HepG2 (cell line): ENCODE measurements at regions not wholly inside any gene's neighbourhood (a gene's known extent, or its start where the extent isn't known, plus 50 kb on each side); places are given as distances from the start of the nearest gene placed in this dataset.

Experiments
- ATAC-seq: fragments of 200-7000 bp; cut with Tn5 transposase; 3 replicates; pipeline ENCODE4 v1.9.1; 2020; ENCODE audit warnings: mild to moderate bottlenecking, moderate library complexity
- BruUV-seq: library from RNA; stranded (reverse); fragments of 400-500 nt; replicated peaks from 2 replicates; lab custom pipeline; 2021; lab: Mats Ljungman, UMichigan
- CTCF ChIA-PET: fragments of 300-600 bp; formaldehyde crosslinking; extraction: SDS; loops from one replicate; lab custom pipeline; 2021; ENCODE audit warnings: low total read pairs, inconsistent platforms, low intra/inter-chr PET ratio; lab: Yijun Ruan, JAX
- POLR2A ChIA-PET: fragments of 350-600 bp; sonication (Branson Sonifier 250); formaldehyde crosslinking; loops from one replicate; lab custom pipeline; 2020; ENCODE audit warnings: antibody characterized with exemption, inconsistent platforms; lab: Yijun Ruan, JAX
- DNase-seq: peaks from one replicate; pipeline ENCODE4 v3.0.0-alpha.2; 2015; ENCODE audit warnings: low spot score
- FAIRE-seq: peaks from 3 replicates; lab custom pipeline; 2011; peaks lifted over from hg19 to GRCh38; lab: Jason Lieb, UNC
- H2AFZ ChIP-seq: one replicate; pipeline ENCODE4 v1.6.1; 2011; ENCODE audit warnings: low read length, inconsistent platforms
- H3K27ac ChIP-seq: fragments of 300-600 bp; 3 replicates; pipeline ENCODE4 v1.8.0; 2011; ENCODE audit warnings: mixed run types, mild to moderate bottlenecking, mixed read lengths, low read length, inconsistent platforms; ENCODE audit not compliant: insufficient read depth; ENCODE audit errors: extremely low read length
- H3K27me3 ChIP-seq, 2 experiments: fragments of 200-600 bp in 1 of 2; 2 replicates in 1 of 2; 3 replicates in 1 of 2; pipeline versions ENCODE4 v1.6.0 to v1.8.0; 2011; ENCODE audit warnings: low read length in 2 of 2, mild to moderate bottlenecking in 2 of 2, moderate library complexity in 2 of 2, inconsistent platforms in 1 of 2; ENCODE audit not compliant: insufficient read depth in 2 of 2, control insufficient read depth in 1 of 2
- H3K36me3 ChIP-seq, 2 experiments: fragments of 200-600 bp in 1 of 2; replicated peaks in 1 of 2; 2 replicates in 1 of 2; 3 replicates in 1 of 2; pipeline versions ENCODE4 v1.5.1 to v1.8.0; 2011; ENCODE audit warnings: low read length in 2 of 2, inconsistent platforms in 1 of 2; ENCODE audit not compliant: insufficient read depth in 2 of 2, control insufficient read depth in 1 of 2
- H3K4me1 ChIP-seq: 2 replicates; pipeline ENCODE4 v1.5.1; 2012; ENCODE audit warnings: low read length, inconsistent platforms; ENCODE audit not compliant: insufficient read depth
- H3K4me2 ChIP-seq: 2 replicates; pipeline ENCODE4 v1.6.0; 2011; ENCODE audit warnings: low read depth, low read length, inconsistent platforms
- H3K4me3 ChIP-seq, 3 experiments: fragments of 200-600 bp in 1 of 3; sonication (generic), shearing (Covaris generic) in 1 of 3; replicated peaks in 1 of 3; 2 replicates each; pipeline ENCODE4 v1.5.1; 2011 to 2016; ENCODE audit warnings: low read length in 3 of 3, inconsistent platforms in 2 of 3, low read depth in 2 of 3, mild to moderate bottlenecking in 2 of 3, control low read depth in 1 of 3, mixed read lengths in 1 of 3; ENCODE audit not compliant: insufficient read depth in 1 of 3
- H3K79me2 ChIP-seq: one replicate; pipeline ENCODE4 v1.6.1; 2011; ENCODE audit warnings: low read length, inconsistent platforms; ENCODE audit not compliant: insufficient read depth
- H3K9ac ChIP-seq: 2 replicates; pipeline ENCODE4 v1.6.0; 2011; ENCODE audit warnings: mild to moderate bottlenecking, low read depth, low read length, inconsistent platforms; ENCODE audit not compliant: insufficient read depth
- H3K9me3 ChIP-seq: 2 replicates; pipeline ENCODE4 v1.5.1; 2012; ENCODE audit warnings: mild to moderate bottlenecking, low read length
- H4K20me1 ChIP-seq: 2 replicates; pipeline ENCODE4 v1.6.0; 2011; ENCODE audit warnings: inconsistent platforms, mild to moderate bottlenecking, low read length, moderate library complexity; ENCODE audit not compliant: insufficient read depth
- MAFG ChIP-seq: sonication (generic); formaldehyde crosslinking; IDR thresholded peaks from 2 replicates; pipeline ENCODE4 v1.5.1; 2020; ENCODE audit warnings: mild to moderate bottlenecking, missing genetic modification reagents
- WGBS: methylation state at CpG from one replicate; pipeline ENCODE4 v1.1.6; 2017; ENCODE audit warnings: low lambda C conversion rate; 5-methylcytosine and 5-hydroxymethylcytosine counted together
- in situ Hi-C: cut with HindIII; loops from 2 replicates; pipeline ENCODE4 v1.10.0; 2017; ENCODE audit warnings: low pct_unique_long_range_greater_than_20kb; ENCODE audit not compliant: extremely low pct_ligation_motif_present
- intact Hi-C: fragments of 100-400 bp; cut with micrococcal nuclease; formaldehyde crosslinking; loops from one replicate; pipeline ENCODE4 v1.10.0; 2022; ENCODE audit not compliant: unreplicated experiment
- TF ChIP-seq, protein P1 (sequence below): IDR thresholded peaks from 2 replicates; pipeline ENCODE4 v1.6.1; 2018; ENCODE audit warnings: missing genetic modification reagents
- TF ChIP-seq, protein P2 (sequence below): sonication (generic); formaldehyde crosslinking; IDR thresholded peaks from 2 replicates; pipeline ENCODE4 v1.4.0; 2020; ENCODE audit warnings: missing genetic modification reagents, borderline replicate concordance
- TF ChIP-seq, protein P3 (sequence below): sonication (generic); formaldehyde crosslinking; IDR thresholded peaks from 2 replicates; pipeline ENCODE4 v1.8.1; 2022; ENCODE audit warnings: low read depth, mild to moderate bottlenecking, missing genetic modification reagents
- TF ChIP-seq, protein P4 (sequence below): IDR thresholded peaks from 2 replicates; pipeline ENCODE4 v1.6.1; 2012; ENCODE audit warnings: low read length, improper control_type of control experiment

DNA sequence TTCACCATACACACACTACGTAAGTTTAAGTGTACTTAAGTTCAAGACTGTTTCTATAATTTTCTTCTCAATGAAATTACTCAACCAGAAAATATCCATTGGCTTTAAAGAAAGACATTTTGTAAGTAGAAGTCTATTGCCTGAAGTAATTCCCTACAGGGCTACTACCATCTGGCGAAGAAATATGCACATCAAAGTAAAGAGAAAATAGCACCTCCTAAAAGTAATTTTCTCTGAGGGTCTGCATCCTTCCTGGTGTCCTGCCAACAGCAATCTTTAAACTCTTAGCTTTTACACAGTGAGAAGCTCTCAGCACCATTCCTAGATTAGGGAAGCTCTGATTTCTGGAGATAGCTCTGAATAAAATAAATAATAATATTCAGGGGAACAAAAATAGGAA is 498.5 kb upstream of the TYRP1 start:
- ATAC-seq (no peak), DNase-seq (no peak), FAIRE-seq (no peak)
- H3K4me2 ChIP-seq: no peak overlapping the region
- H3K4me3 ChIP-seq: no peak overlapping the region
- ChIA-PET POLR2A (no interaction called here), CTCF (no interaction called here)
- peaks cover 53% of the 10 kb centered on the region for H3K9me3 ChIP-seq
- no peaks in the 10 kb centered on the region for H4K20me1 ChIP-seq
- intact Hi-C loops: no loop called here
- H3K79me2 ChIP-seq: no peaks in the 10 kb centered on the region
- no peaks in the 10 kb centered on the region for H3K4me1 ChIP-seq
- no peaks in the 10 kb centered on the region for H3K27me3 ChIP-seq
- H2AFZ ChIP-seq: no peak overlapping the region
- 3% methylated on average over 2 of the region's 2 CpGs for WGBS
- BruUV-seq: no TSS peak
- in situ Hi-C loops: no loop called here
- H3K36me3 ChIP-seq: no peaks in the 10 kb centered on the region
- TF ChIP-seq, protein P1, sequence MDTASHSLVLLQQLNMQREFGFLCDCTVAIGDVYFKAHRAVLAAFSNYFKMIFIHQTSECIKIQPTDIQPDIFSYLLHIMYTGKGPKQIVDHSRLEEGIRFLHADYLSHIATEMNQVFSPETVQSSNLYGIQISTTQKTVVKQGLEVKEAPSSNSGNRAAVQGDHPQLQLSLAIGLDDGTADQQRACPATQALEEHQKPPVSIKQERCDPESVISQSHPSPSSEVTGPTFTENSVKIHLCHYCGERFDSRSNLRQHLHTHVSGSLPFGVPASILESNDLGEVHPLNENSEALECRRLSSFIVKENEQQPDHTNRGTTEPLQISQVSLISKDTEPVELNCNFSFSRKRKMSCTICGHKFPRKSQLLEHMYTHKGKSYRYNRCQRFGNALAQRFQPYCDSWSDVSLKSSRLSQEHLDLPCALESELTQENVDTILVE (CRISPR knock-in tag): no peak
- TF ChIP-seq, all 625 proteins: peak for 0
- Histone ChIP-seq H3K27ac (no peak overlapping the region), H3K9ac (no peak overlapping the region)

DNA sequence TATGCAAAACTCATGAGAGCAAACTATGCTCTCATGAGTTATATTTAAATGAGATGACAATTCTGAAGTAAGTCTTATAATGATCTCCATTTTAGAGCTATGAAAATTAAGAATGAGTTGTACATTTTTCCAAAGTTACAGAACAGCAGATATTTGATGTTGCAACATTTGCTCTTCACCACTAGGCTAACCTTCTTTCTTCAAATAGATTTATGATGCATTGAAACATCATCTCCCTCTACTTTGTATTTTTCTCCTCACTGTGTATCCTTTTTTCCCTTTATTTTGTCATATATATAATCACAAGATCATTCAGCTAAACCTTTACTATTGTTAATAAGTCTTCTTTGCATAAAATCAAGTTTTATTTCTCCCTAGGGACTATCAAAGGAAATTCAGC is 497.7 kb upstream of the TYRP1 start:
- intact Hi-C loops: no loop called here
- POLR2A ChIA-PET: no interaction called here
- no peaks in the 10 kb centered on the region for H3K4me1 ChIP-seq
- no peak for TF ChIP-seq MAFG (CRISPR knock-in tag)
- TF ChIP-seq, protein P2, sequence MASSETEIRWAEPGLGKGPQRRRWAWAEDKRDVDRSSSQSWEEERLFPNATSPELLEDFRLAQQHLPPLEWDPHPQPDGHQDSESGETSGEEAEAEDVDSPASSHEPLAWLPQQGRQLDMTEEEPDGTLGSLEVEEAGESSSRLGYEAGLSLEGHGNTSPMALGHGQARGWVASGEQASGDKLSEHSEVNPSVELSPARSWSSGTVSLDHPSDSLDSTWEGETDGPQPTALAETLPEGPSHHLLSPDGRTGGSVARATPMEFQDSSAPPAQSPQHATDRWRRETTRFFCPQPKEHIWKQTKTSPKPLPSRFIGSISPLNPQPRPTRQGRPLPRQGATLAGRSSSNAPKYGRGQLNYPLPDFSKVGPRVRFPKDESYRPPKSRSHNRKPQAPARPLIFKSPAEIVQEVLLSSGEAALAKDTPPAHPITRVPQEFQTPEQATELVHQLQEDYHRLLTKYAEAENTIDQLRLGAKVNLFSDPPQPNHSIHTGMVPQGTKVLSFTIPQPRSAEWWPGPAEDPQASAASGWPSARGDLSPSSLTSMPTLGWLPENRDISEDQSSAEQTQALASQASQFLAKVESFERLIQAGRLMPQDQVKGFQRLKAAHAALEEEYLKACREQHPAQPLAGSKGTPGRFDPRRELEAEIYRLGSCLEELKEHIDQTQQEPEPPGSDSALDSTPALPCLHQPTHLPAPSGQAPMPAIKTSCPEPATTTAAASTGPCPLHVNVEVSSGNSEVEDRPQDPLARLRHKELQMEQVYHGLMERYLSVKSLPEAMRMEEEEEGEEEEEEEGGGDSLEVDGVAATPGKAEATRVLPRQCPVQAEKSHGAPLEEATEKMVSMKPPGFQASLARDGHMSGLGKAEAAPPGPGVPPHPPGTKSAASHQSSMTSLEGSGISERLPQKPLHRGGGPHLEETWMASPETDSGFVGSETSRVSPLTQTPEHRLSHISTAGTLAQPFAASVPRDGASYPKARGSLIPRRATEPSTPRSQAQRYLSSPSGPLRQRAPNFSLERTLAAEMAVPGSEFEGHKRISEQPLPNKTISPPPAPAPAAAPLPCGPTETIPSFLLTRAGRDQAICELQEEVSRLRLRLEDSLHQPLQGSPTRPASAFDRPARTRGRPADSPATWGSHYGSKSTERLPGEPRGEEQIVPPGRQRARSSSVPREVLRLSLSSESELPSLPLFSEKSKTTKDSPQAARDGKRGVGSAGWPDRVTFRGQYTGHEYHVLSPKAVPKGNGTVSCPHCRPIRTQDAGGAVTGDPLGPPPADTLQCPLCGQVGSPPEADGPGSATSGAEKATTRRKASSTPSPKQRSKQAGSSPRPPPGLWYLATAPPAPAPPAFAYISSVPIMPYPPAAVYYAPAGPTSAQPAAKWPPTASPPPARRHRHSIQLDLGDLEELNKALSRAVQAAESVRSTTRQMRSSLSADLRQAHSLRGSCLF (CRISPR knock-in tag): no peak
- TF ChIP-seq, protein P3, sequence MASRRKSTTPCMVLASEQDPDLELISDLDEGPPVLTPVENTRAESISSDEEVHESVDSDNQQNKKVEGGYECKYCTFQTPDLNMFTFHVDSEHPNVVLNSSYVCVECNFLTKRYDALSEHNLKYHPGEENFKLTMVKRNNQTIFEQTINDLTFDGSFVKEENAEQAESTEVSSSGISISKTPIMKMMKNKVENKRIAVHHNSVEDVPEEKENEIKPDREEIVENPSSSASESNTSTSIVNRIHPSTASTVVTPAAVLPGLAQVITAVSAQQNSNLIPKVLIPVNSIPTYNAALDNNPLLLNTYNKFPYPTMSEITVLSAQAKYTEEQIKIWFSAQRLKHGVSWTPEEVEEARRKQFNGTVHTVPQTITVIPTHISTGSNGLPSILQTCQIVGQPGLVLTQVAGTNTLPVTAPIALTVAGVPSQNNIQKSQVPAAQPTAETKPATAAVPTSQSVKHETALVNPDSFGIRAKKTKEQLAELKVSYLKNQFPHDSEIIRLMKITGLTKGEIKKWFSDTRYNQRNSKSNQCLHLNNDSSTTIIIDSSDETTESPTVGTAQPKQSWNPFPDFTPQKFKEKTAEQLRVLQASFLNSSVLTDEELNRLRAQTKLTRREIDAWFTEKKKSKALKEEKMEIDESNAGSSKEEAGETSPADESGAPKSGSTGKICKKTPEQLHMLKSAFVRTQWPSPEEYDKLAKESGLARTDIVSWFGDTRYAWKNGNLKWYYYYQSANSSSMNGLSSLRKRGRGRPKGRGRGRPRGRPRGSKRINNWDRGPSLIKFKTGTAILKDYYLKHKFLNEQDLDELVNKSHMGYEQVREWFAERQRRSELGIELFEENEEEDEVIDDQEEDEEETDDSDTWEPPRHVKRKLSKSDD (CRISPR knock-in tag): no peak
- TF ChIP-seq, protein P4, sequence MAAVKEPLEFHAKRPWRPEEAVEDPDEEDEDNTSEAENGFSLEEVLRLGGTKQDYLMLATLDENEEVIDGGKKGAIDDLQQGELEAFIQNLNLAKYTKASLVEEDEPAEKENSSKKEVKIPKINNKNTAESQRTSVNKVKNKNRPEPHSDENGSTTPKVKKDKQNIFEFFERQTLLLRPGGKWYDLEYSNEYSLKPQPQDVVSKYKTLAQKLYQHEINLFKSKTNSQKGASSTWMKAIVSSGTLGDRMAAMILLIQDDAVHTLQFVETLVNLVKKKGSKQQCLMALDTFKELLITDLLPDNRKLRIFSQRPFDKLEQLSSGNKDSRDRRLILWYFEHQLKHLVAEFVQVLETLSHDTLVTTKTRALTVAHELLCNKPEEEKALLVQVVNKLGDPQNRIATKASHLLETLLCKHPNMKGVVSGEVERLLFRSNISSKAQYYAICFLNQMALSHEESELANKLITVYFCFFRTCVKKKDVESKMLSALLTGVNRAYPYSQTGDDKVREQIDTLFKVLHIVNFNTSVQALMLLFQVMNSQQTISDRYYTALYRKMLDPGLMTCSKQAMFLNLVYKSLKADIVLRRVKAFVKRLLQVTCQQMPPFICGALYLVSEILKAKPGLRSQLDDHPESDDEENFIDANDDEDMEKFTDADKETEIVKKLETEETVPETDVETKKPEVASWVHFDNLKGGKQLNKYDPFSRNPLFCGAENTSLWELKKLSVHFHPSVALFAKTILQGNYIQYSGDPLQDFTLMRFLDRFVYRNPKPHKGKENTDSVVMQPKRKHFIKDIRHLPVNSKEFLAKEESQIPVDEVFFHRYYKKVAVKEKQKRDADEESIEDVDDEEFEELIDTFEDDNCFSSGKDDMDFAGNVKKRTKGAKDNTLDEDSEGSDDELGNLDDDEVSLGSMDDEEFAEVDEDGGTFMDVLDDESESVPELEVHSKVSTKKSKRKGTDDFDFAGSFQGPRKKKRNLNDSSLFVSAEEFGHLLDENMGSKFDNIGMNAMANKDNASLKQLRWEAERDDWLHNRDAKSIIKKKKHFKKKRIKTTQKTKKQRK: no peak

More for the DNA sequence above, 497.7 kb upstream of the TYRP1 start:
- no peak for FAIRE-seq
- H3K9me3 ChIP-seq: peaks cover 52% of the 10 kb centered on the region
- ATAC-seq: no peak
- no peak overlapping the region for H3K4me2 ChIP-seq
- no peaks in the 10 kb centered on the region for H3K27me3 ChIP-seq
- in situ Hi-C loops: no loop called here
- DNase-seq: no peak
- H3K79me2 ChIP-seq: no peaks in the 10 kb centered on the region
- no peak overlapping the region for H2AFZ ChIP-seq
- CTCF ChIA-PET: no interaction called here
- no TSS peak for BruUV-seq
- no peak overlapping the region for H3K4me3 ChIP-seq
- no peak overlapping the region for H3K9ac ChIP-seq
- H4K20me1 ChIP-seq: no peaks in the 10 kb centered on the region
- no peaks in the 10 kb centered on the region for H3K36me3 ChIP-seq
- H3K27ac ChIP-seq: no peak overlapping the region
